Activated naive CD4-positive, alpha-beta T cell treated with anti-CD3 and anti-CD28 coated beads, Interleukin-2, amount 50 U/mL, for 72 hours (primary cell): ENCODE measurements at regions not wholly inside any gene's neighbourhood (a gene's known extent, or its start where the extent isn't known, plus 50 kb on each side); places are given as distances from the start of the nearest gene placed in this dataset.
"Not testable (repeated sequence)": the region's sequence is repeated elsewhere in the genome, so short reads cannot be mapped to it uniquely, and the experiment has no call there.

Source experiments
- ATAC-seq, 2 donors: fragments of 150-1000 bp; cut with Tn5 transposase; 2 replicates each; pipeline ENCODE4 v1.10.0; 2021; ENCODE audit warnings: mild to moderate bottlenecking in 2 of 2, moderate library complexity in 2 of 2
- DNase-seq, 2 donors: peaks; one replicate each; pipeline ENCODE4 v3.0.0; 2021 to 2022; ENCODE audit warnings: low spot score in 2 of 2
- H3K27ac Mint-ChIP-seq, 2 donors: one replicate each; pipeline ENCODE4 v1.8.0; 2022; ENCODE audit warnings: mild to moderate bottlenecking in 2 of 2, mixed read lengths in 2 of 2
- H3K36me3 Mint-ChIP-seq, 2 donors: one replicate each; pipeline ENCODE4 v1.8.0; 2022; ENCODE audit warnings: mixed read lengths in 2 of 2
- H3K9me3 Mint-ChIP-seq, 2 donors: one replicate each; pipeline ENCODE4 v1.8.0; 2022; ENCODE audit warnings: mixed read lengths in 2 of 2

GRCh38 chr6:19892260-19892659 lies 55.1 kb downstream of the ID4 start:
- Mint-ChIP-seq H3K36me3 (no peaks in the 10 kb centered on the region), H3K9me3 (peaks cover 0 to 11% of the 10 kb centered on the region in 2 donors)
- no peak for ATAC-seq

GRCh38 chr6:19895866-19896692 lies 58.9 kb downstream of the ID4 start:
- H3K9me3 Mint-ChIP-seq, result peaks cover 7 to 10% of the 10 kb centered on the region in 2 donors
- no peaks in the 10 kb centered on the region for H3K36me3 Mint-ChIP-seq
- DNase-seq, result no peak
- no peak for ATAC-seq
- H3K27ac Mint-ChIP-seq, result no peak overlapping the region

More at GRCh38 chr6:19892260-19892659, 55.1 kb downstream of the ID4 start:
- no peak for DNase-seq
- no peak overlapping the region for H3K27ac Mint-ChIP-seq

GRCh38 chr6:19896693-19897010 lies 59.5 kb downstream of the ID4 start:
- H3K9me3 Mint-ChIP-seq, result peaks cover 11 to 13% of the 10 kb centered on the region in 2 donors

GRCh38 chr6:19898141-19898740 lies 61.1 kb downstream of the ID4 start:
- no peak overlapping the region for H3K27ac Mint-ChIP-seq
- no peak for ATAC-seq
- peaks cover 11 to 13% of the 10 kb centered on the region in 2 donors for H3K9me3 Mint-ChIP-seq

More at GRCh38 chr6:19896693-19897010, 59.5 kb downstream of the ID4 start:
- Mint-ChIP-seq H3K36me3 (no peaks in the 10 kb centered on the region), H3K27ac (no peak overlapping the region)
- no peak for ATAC-seq
- no peak for DNase-seq

GRCh38 chr6:19902201-19902600 lies 65.0 kb downstream of the ID4 start:
- ATAC-seq (no peak), DNase-seq (no peak)
- H3K9me3 Mint-ChIP-seq, result peaks cover 11 to 13% of the 10 kb centered on the region in 2 donors
- H3K36me3 Mint-ChIP-seq, result no peaks in the 10 kb centered on the region
- no peak overlapping the region for H3K27ac Mint-ChIP-seq

More at GRCh38 chr6:19898141-19898740, 61.1 kb downstream of the ID4 start:
- no peak for DNase-seq
- H3K36me3 Mint-ChIP-seq, result no peaks in the 10 kb centered on the region

- not testable (repeated sequence) for H3K27ac Mint-ChIP-seq, DNase-seq, H3K9me3 Mint-ChIP-seq, ATAC-seq, H3K36me3 Mint-ChIP-seq
Measured at GRCh38 chr6:19904408-19904807, 67.2 kb downstream of the ID4 start.

- Mint-ChIP-seq H3K27ac (no peak overlapping the region), H3K36me3 (no peaks in the 10 kb centered on the region), H3K9me3 (peaks cover 4% of the 10 kb centered on the region in 2 donors)
- DNase-seq (no peak), ATAC-seq (no peak)
Measured at GRCh38 chr6:19905584-19905983, 68.4 kb downstream of the ID4 start.

GRCh38 chr6:19906171-19906570 lies 69.0 kb downstream of the ID4 start:
- peaks cover 2 to 6% of the 10 kb centered on the region in 2 donors for H3K9me3 Mint-ChIP-seq
- DNase-seq (no peak), ATAC-seq (no peak)
- H3K36me3 Mint-ChIP-seq, result no peaks in the 10 kb centered on the region
- H3K27ac Mint-ChIP-seq, result no peak overlapping the region

- Mint-ChIP-seq H3K9me3 (peaks cover 25 to 28% of the 10 kb centered on the region in 2 donors), H3K36me3 (no peaks in the 10 kb centered on the region), H3K27ac (no peak overlapping the region)
- DNase-seq (no peak), ATAC-seq (no peak)
Measured at GRCh38 chr6:19911223-19911622, 74.1 kb downstream of the ID4 start.

GRCh38 chr6:19918436-19918835 lies 81.3 kb downstream of the ID4 start:
- no peak for DNase-seq
- peaks cover 25 to 28% of the 10 kb centered on the region in 2 donors for H3K9me3 Mint-ChIP-seq

GRCh38 chr6:19921786-19922185 lies 84.6 kb downstream of the ID4 start:
- DNase-seq (no peak), ATAC-seq (no peak)
- H3K36me3 Mint-ChIP-seq, result no peaks in the 10 kb centered on the region
- no peak overlapping the region for H3K27ac Mint-ChIP-seq
- H3K9me3 Mint-ChIP-seq, result peaks cover 2 to 6% of the 10 kb centered on the region in 2 donors

More at GRCh38 chr6:19918436-19918835, 81.3 kb downstream of the ID4 start:
- H3K36me3 Mint-ChIP-seq, result no peaks in the 10 kb centered on the region
- H3K27ac Mint-ChIP-seq, result no peak overlapping the region
- ATAC-seq, result no peak

GRCh38 chr6:19925533-19925932 lies 88.4 kb downstream of the ID4 start:
- no peaks in the 10 kb centered on the region for H3K9me3 Mint-ChIP-seq
- ATAC-seq (no peak), DNase-seq (no peak)
- no peak overlapping the region for H3K27ac Mint-ChIP-seq
- no peaks in the 10 kb centered on the region for H3K36me3 Mint-ChIP-seq

- no peak overlapping the region for H3K27ac Mint-ChIP-seq
- no peak for ATAC-seq
- H3K9me3 Mint-ChIP-seq, result no peaks in the 10 kb centered on the region
- no peaks in the 10 kb centered on the region for H3K36me3 Mint-ChIP-seq
- DNase-seq, result no peak
Measured at GRCh38 chr6:19928461-19928860, 91.3 kb downstream of the ID4 start.

- H3K27ac Mint-ChIP-seq, result no peak overlapping the region
- ATAC-seq (no peak), DNase-seq (no peak)
- no peaks in the 10 kb centered on the region for H3K36me3 Mint-ChIP-seq
- H3K9me3 Mint-ChIP-seq, result no peaks in the 10 kb centered on the region
Measured at GRCh38 chr6:19929312-19929711, 92.1 kb downstream of the ID4 start.

GRCh38 chr6:19934996-19935591 lies 97.9 kb downstream of the ID4 start:
- DNase-seq (no peak), ATAC-seq (no peak)
- Mint-ChIP-seq H3K36me3 (no peaks in the 10 kb centered on the region), H3K27ac (no peak overlapping the region), H3K9me3 (peaks cover 0 to 7% of the 10 kb centered on the region in 2 donors)

- H3K9me3 Mint-ChIP-seq, DNase-seq, H3K27ac Mint-ChIP-seq, ATAC-seq, H3K36me3 Mint-ChIP-seq: not testable (repeated sequence)
Measured at GRCh38 chr6:19939321-19939720, 102.2 kb downstream of the ID4 start.

- DNase-seq, ATAC-seq, H3K27ac Mint-ChIP-seq, H3K36me3 Mint-ChIP-seq: not testable (repeated sequence)
- H3K9me3 Mint-ChIP-seq, result peaks cover 0 to 11% of the 10 kb centered on the region in 2 donors
Measured at GRCh38 chr6:19939926-19940325, 102.8 kb downstream of the ID4 start.
